Activated naive CD4-positive, alpha-beta T cell treated with anti-CD3 and anti-CD28 coated beads, Interleukin-2, amount 50 U/mL, for 24 hours (primary cell): ENCODE measurements at regions not wholly inside any gene's neighbourhood (a gene's known extent, or its start where the extent isn't known, plus 50 kb on each side); places are given as distances from the start of the nearest gene placed in this dataset.
A peak's percentile ranks its signal among the peaks of the same experiment; 100 is the strongest.
"Not testable (repeated sequence)": the region's sequence is repeated elsewhere in the genome, so short reads cannot be mapped to it uniquely, and the experiment has no call there.

ENCODE experiments used
- H3K27ac Mint-ChIP-seq: one replicate; pipeline ENCODE4 v1.8.0; 2021; ENCODE audit warnings: mild to moderate bottlenecking, mixed read lengths
- H3K27me3 Mint-ChIP-seq: one replicate; pipeline ENCODE4 v1.8.0; 2021; ENCODE audit warnings: mixed read lengths
- H3K36me3 Mint-ChIP-seq: one replicate; pipeline ENCODE4 v1.8.0; 2021; ENCODE audit warnings: mixed read lengths
- H3K4me1 Mint-ChIP-seq: one replicate; pipeline ENCODE4 v1.8.0; 2021; ENCODE audit warnings: mixed read lengths
- H3K4me3 Mint-ChIP-seq: one replicate; pipeline ENCODE4 v1.8.0; 2021; ENCODE audit warnings: mild to moderate bottlenecking, mixed read lengths
- H3K9me3 Mint-ChIP-seq: one replicate; pipeline ENCODE4 v1.8.0; 2021; ENCODE audit warnings: mixed read lengths

DNA sequence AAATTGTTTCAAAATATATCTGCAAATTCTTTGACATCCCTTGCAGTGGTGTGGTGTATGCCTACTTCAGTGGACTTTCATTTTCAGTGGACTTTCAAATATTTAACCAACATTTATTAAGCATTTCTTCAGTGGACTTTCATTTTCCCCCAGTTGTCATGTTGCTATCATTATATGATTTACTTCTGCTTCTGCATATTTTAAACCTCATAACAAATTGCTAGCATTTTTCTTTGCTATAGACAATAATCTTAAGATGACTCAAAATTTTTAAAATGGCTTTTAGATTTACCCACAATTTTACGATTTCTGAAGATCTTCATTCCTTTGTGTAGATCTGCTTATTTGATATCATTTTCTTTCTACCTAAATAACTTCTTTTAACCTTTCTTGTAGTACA lies 592.7 kb upstream of the SLC35B3 start:
- Mint-ChIP-seq H3K9me3 (peaks cover 5% of the 10 kb centered on the region), H3K36me3 (no peaks in the 10 kb centered on the region), H3K4me1 (peaks cover 3% of the 10 kb centered on the region), H3K4me3 (no peak overlapping the region), H3K27ac (no peak overlapping the region), H3K27me3 (peaks cover 2% of the 10 kb centered on the region)

DNA sequence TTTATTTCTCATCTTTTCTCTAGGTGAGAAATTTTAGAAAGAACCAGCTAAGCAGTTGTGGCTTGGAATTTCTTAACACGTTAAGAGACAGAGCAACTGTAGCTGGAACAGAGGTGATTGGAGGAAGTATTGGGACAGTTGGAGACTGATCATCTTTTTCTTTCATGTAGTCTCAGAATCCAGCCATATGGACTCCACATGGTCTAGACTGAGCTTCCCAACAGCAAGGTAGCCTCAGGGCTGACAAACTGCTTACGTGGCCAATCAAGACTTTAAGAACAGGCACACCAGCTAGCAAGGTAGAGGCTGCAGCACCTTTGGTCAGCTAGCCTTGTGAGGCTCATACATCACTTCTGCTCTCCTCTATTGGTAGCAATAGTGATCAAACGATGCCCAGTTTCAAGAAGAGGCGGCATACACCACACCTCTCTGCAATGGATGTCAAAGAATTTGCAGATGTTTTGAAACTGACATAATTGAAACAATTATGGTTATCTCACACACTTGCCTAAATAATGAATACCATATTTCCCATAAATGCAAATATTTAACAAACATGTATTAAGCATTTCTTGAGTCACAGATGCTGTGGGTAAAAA lies 590.5 kb upstream of the SLC35B3 start:
- H3K27ac Mint-ChIP-seq, result no peak overlapping the region
- H3K27me3 Mint-ChIP-seq, result peaks cover 2% of the 10 kb centered on the region
- H3K36me3 Mint-ChIP-seq, result no peaks in the 10 kb centered on the region
- H3K4me1 Mint-ChIP-seq, result peaks cover 3% of the 10 kb centered on the region
- H3K4me3 Mint-ChIP-seq, result no peak overlapping the region
- peaks cover 5% of the 10 kb centered on the region for H3K9me3 Mint-ChIP-seq

DNA sequence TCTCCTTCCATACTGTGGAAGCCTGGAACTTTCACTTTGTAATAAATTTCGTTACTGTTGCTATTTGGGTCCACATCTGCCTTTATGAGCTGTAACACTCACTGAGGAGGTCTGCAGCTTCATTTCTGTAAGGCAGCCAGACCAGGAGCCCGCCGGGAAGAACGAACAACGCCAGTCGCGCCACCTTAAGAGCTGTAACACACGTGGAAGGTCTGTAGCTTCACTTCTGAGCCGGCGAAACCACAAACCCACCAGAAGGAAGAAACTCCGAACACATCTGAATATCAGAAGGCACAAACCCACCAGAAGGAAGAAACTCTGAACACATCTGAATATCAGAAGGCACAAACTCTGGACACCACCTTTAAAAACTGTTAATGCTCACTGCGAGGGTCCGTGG lies 589.9 kb upstream of the SLC35B3 start:
- peak overlapping the region; percentile 26 for H3K4me3 Mint-ChIP-seq
- no peaks in the 10 kb centered on the region for H3K36me3 Mint-ChIP-seq
- no peak overlapping the region for H3K27ac Mint-ChIP-seq
- peaks cover 3% of the 10 kb centered on the region for H3K4me1 Mint-ChIP-seq
- peaks cover 5% of the 10 kb centered on the region for H3K9me3 Mint-ChIP-seq
- peaks cover 2% of the 10 kb centered on the region for H3K27me3 Mint-ChIP-seq

DNA sequence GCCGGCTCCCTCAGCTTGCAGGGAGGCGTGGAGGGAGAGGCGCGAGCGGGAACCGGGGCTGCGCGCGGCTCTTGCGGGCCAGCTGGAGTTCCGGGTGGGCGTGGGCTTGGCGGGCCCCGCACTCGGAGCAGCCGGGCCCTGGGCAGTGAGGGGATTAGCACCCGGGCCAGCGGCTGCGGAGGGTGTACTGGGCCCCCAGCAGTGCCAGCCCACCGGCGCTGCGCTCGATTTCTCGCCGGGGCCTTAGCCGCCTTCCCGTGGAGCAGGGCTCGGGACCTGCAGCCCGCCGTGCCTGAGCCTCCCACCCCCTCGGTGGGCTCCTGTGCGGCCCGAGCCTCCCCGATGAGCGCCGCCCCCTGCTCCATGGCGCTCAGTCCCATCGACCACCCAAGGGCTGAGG lies 588.9 kb upstream of the SLC35B3 start:
- H3K9me3 Mint-ChIP-seq, H3K36me3 Mint-ChIP-seq, H3K27ac Mint-ChIP-seq, H3K4me3 Mint-ChIP-seq, H3K27me3 Mint-ChIP-seq, H3K4me1 Mint-ChIP-seq: not testable (repeated sequence)

DNA sequence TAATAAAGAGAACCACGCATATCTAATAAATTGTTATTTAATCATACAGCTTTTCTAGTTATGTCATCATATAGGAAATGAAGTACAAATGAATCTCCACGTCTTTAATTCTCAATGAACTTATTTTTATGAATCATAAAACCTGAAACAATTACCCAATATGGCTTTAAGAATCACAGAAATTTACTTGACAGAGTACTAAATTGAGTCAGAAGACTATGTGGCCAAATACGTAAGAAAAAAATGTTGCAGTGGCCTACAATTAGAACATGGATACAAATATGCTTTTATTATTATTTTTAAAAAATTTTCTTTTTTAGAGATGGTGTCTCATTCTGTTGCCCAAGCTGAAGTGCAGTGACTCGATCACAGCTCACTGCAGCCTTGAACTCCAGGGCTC lies 584.7 kb upstream of the SLC35B3 start:
- Mint-ChIP-seq H3K4me1 (no peaks in the 10 kb centered on the region), H3K4me3 (no peak overlapping the region), H3K27me3 (no peaks in the 10 kb centered on the region), H3K27ac (no peak overlapping the region), H3K9me3 (no peaks in the 10 kb centered on the region), H3K36me3 (no peaks in the 10 kb centered on the region)

DNA sequence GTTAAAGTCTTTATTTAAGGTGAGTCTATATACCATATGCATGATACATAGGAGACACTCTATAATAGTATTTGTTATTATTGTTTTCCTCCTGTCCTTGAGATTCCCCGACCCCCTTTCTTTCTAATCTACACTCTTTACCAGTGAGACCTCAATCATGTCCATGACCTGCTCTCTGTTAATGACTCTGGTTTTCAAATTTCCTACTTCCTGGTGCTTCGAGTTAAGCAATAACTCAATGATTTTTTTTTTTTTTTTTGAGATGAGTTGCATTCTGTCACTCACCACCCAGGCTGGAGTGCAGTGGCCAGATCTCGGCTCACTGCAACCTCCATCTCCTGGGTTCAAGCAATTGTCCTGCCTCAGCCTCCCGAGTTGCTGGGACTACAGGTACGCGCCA lies 574.6 kb upstream of the SLC35B3 start:
- Mint-ChIP-seq H3K4me3 (no peak overlapping the region), H3K27ac (no peak overlapping the region), H3K36me3 (no peaks in the 10 kb centered on the region), H3K9me3 (peaks cover 5% of the 10 kb centered on the region), H3K27me3 (peaks cover 2% of the 10 kb centered on the region), H3K4me1 (no peaks in the 10 kb centered on the region)

DNA sequence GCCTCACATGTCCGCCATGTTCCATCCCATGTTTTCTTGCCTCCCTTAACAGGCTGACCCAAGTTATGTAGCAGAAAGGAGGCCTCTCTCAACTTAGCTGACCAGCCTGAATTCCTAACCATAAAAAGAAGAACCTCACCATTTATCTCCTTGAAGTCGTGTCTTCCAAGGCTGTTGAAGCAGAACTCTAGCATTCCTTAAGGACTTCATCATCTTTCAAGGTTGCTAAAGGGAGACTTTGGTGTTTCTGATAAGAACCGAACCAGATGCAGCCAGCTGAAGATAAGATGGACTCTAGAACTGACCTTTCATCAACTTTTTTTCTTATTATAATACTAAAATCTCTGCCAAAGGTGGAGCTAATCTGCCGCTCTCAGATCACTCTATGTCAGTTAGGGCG lies 571.7 kb upstream of the SLC35B3 start:
- H3K4me1 Mint-ChIP-seq, result no peaks in the 10 kb centered on the region
- peaks cover 2% of the 10 kb centered on the region for H3K27me3 Mint-ChIP-seq
- no peak overlapping the region for H3K4me3 Mint-ChIP-seq
- H3K9me3 Mint-ChIP-seq, result peaks cover 5% of the 10 kb centered on the region
- no peaks in the 10 kb centered on the region for H3K36me3 Mint-ChIP-seq
- no peak overlapping the region for H3K27ac Mint-ChIP-seq

DNA sequence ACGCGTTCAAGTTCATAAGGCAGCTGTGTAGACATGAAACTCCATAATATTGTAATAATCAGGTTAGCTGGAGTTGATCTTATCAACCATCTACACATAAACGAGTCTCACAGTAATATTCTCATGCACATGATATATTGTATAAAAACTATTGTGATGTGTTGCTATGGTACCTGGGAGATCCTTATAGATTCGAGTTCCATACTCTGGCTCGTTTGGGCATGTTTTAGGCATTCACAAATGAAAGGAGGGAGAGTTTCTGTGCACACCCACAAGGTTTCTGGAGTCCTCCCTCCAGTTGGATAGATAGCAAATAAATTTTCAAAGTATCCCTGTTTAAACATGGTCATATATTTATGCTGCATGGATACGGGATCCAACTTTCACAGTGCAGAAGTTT lies 567.5 kb upstream of the SLC35B3 start:
- H3K27me3 Mint-ChIP-seq, result no peaks in the 10 kb centered on the region
- no peak overlapping the region for H3K4me3 Mint-ChIP-seq
- no peaks in the 10 kb centered on the region for H3K9me3 Mint-ChIP-seq
- H3K27ac Mint-ChIP-seq, result no peak overlapping the region
- H3K36me3 Mint-ChIP-seq, result no peaks in the 10 kb centered on the region
- no peaks in the 10 kb centered on the region for H3K4me1 Mint-ChIP-seq

DNA sequence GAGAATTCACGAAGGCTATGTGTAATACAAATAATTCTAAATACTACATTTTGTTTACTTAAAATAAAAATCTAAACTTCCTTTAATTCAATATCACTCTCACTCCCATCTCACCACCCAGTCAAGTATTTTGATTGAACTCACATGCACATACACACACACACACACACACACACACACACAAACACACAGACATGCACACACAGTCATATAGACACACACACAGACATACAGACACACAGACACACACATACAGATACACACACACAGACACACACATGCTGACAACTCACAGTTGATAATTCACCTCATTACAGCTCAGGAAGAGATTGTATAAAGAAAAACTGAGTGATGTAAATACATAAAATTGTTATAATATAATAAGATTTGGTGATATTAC lies 559.8 kb upstream of the SLC35B3 start:
- no peak overlapping the region for H3K4me3 Mint-ChIP-seq
- no peak overlapping the region for H3K27ac Mint-ChIP-seq
- H3K27me3 Mint-ChIP-seq, result peaks cover 4% of the 10 kb centered on the region
- no peaks in the 10 kb centered on the region for H3K9me3 Mint-ChIP-seq
- no peaks in the 10 kb centered on the region for H3K36me3 Mint-ChIP-seq
- H3K4me1 Mint-ChIP-seq, result no peaks in the 10 kb centered on the region

DNA sequence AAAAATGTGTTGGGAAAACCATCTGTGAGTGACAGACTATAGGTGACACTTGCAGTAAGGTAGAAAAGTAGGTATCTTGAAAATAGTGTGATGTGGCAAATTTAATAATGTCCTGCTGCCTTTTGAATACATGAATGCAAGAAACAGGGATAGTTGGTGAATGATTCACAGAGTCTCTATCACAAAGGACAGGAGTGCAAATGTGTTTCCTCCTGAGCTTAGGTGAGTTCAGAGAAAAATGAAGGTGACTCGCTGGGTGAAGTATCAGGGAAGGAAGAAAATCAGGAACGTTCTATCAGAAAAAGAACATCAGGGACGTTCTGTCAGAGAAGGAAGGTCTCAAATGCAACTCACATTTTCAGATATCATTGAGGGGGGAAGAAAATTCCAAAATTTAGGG lies 557.8 kb upstream of the SLC35B3 start:
- H3K4me3 Mint-ChIP-seq, result no peak overlapping the region
- H3K36me3 Mint-ChIP-seq, result no peaks in the 10 kb centered on the region
- H3K4me1 Mint-ChIP-seq, result no peaks in the 10 kb centered on the region
- no peaks in the 10 kb centered on the region for H3K9me3 Mint-ChIP-seq
- H3K27ac Mint-ChIP-seq, result no peak overlapping the region
- peaks cover 4% of the 10 kb centered on the region for H3K27me3 Mint-ChIP-seq

DNA sequence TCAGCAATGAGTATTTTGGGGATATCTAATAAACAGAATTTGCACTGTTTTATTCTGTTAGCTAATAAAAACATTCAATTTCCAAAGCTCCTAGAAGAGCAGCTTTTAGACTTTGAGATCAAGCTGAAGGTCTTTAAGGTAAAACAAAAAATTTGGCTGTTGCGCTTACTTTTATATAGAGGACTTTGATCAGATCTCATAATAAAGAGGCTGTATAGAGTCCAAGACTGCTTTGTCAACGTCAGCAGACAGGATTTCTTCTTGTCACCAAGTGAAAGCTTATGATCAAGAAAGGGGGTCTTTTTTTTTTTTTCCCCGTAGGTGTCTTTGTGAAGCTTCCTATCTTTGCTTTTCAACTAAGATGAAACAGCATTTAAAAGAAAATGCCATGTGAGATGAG lies 556.5 kb upstream of the SLC35B3 start:
- Mint-ChIP-seq H3K27ac (no peak overlapping the region), H3K9me3 (no peaks in the 10 kb centered on the region), H3K36me3 (no peaks in the 10 kb centered on the region), H3K4me3 (no peak overlapping the region), H3K4me1 (no peaks in the 10 kb centered on the region), H3K27me3 (peaks cover 11% of the 10 kb centered on the region)

DNA sequence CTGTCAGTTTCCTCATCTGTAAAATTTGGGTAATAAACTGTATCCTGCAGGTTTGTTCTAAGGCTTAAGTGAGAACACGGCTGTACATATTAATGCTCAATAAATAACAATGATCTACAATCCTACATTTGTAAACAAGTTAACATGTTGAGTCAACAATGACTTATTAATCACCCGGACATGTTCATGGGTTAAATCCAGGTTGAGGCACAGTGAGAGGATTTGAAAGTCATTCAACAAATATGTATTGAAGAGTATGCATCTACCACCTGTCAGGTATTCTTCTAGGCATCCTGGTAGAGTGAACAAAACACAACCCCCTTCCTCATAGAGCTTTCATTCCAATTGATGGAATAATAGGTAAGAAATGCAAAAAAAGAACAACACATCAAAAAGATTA lies 554.7 kb upstream of the SLC35B3 start:
- Mint-ChIP-seq H3K9me3 (no peaks in the 10 kb centered on the region), H3K27me3 (peaks cover 15% of the 10 kb centered on the region), H3K4me1 (no peaks in the 10 kb centered on the region), H3K36me3 (no peaks in the 10 kb centered on the region), H3K27ac (no peak overlapping the region), H3K4me3 (no peak overlapping the region)

DNA sequence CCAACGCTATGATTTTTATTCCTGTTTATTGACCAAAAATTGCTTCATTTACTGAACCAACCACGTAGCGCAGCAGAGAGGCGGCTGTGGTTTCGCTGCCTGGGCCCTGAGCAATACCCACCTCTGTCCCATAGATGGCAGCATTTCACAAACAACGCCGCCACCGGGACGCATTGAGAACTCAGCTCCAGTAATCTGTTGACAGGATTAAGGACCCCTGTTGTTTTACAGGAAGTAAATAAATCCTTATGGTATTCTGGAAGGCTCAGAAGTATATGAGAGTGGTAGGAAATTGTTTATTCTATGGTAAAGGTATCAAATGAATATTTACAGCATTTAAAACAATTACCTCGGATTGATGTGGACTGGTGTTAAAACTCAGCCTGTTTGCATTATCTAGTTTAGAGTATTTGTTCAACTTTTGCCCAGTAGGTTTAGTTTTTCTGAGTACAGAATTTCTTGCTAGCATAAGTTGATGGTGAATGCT lies 547.9 kb upstream of the SLC35B3 start:
- no peaks in the 10 kb centered on the region for H3K4me1 Mint-ChIP-seq
- no peak overlapping the region for H3K27ac Mint-ChIP-seq
- no peaks in the 10 kb centered on the region for H3K9me3 Mint-ChIP-seq
- H3K27me3 Mint-ChIP-seq, result peaks cover 14% of the 10 kb centered on the region
- no peak overlapping the region for H3K4me3 Mint-ChIP-seq
- no peaks in the 10 kb centered on the region for H3K36me3 Mint-ChIP-seq

DNA sequence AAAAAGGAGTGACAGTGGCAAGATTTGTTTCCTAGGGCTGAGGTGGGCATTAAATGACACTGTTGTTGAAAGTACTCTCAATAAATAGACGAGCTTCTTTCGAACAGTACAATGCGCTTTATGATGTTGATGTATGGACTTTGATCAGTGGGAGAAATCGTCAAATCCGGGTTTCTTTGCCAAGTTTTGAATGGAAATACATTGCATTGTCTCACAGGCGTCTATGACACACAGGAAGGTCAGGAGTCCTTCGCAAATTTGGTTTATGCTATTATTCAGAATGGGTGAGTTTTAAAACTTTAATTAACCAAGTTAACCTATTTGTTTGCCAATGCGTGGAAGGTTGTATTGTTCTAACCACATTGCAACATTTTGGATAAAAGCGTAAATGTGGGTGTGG lies 547.3 kb upstream of the SLC35B3 start:
- Mint-ChIP-seq H3K9me3 (no peaks in the 10 kb centered on the region), H3K36me3 (no peaks in the 10 kb centered on the region), H3K27ac (no peak overlapping the region), H3K4me3 (no peak overlapping the region), H3K27me3 (peaks cover 12% of the 10 kb centered on the region), H3K4me1 (no peaks in the 10 kb centered on the region)

DNA sequence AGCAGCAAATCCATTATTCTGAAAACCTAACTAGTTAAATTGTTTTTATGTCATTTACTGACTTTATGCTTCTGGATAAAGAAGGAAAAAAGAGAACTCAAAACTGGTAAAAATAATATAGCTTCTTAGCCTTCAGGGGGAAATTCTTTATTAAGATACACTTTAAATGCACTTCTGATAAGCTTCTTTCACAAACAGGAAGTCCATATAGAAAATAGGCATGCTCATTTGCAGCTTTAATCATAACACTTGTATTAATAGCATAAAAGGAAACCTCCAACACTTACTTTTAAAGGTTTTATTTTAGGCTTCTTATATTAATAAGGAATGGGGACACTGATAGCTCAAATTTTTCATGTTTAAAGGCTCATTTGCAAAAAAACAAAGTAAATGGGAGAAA lies 538.0 kb upstream of the SLC35B3 start:
- H3K4me3 Mint-ChIP-seq, result no peak overlapping the region
- no peaks in the 10 kb centered on the region for H3K4me1 Mint-ChIP-seq
- peaks cover 15% of the 10 kb centered on the region for H3K9me3 Mint-ChIP-seq
- H3K36me3 Mint-ChIP-seq, result no peaks in the 10 kb centered on the region
- peaks cover 3% of the 10 kb centered on the region for H3K27me3 Mint-ChIP-seq
- H3K27ac Mint-ChIP-seq, result no peak overlapping the region

DNA sequence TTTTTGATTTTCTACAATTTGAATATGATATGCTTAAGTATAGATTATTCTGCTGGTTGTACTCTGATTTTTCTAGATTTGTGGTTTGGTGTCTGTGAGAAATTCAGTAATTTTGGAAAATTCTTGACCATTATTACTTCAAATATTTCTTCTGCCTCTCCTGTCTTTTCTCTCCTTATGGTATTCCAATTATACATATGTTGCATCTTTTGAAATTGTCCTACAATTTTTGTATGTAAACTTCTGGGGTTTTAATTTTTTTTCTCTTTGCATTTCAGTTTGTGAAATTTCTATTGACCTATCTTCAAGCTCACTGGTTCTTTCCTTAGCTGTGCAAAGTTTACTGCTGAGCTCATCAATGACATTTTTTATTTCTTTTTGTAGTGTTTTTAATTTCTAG lies 534.4 kb upstream of the SLC35B3 start:
- Mint-ChIP-seq H3K4me3 (no peak overlapping the region), H3K27ac (no peak overlapping the region), H3K36me3 (no peaks in the 10 kb centered on the region), H3K9me3 (peaks cover 15% of the 10 kb centered on the region), H3K4me1 (no peaks in the 10 kb centered on the region), H3K27me3 (peaks cover 3% of the 10 kb centered on the region)

DNA sequence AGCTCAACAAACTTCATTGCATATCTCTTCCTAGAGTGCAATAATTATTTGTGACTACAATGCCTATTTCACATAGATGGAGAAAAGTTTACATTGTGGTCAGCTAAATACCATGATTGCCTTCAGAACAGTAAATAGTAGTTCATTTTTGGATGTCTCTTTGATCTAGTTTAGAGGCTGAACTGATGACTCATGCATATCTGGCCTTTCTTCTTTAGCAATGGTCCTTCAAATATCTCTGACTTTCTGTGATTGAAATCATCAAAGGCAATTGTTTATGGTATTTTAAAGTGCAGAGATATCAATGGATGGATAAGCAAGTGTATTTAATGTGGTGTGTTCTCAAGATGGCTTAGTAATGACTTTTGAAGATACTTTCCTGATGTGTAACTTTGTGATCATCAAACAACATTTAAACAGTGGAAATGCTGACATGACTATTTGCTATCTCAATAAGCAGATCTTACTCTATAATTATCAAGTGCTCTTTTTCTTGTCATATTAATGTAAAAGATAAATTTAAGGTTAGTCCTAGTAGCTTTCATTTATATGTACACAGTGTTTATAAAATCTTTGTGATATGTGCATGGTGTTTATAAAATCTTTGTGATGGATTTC lies 523.7 kb upstream of the SLC35B3 start:
- no peaks in the 10 kb centered on the region for H3K27me3 Mint-ChIP-seq

More for the DNA sequence above, 523.7 kb upstream of the SLC35B3 start:
- no peak overlapping the region for H3K4me3 Mint-ChIP-seq
- H3K27ac Mint-ChIP-seq, result no peak overlapping the region
- H3K9me3 Mint-ChIP-seq, result no peaks in the 10 kb centered on the region
- no peaks in the 10 kb centered on the region for H3K4me1 Mint-ChIP-seq
- H3K36me3 Mint-ChIP-seq, result no peaks in the 10 kb centered on the region
